Tibial artery (tissue), 4 donors: ENCODE measurements at regions not wholly inside any gene's neighbourhood (a gene's known extent, or its start where the extent isn't known, plus 50 kb on each side); places are given as distances from the start of the nearest gene placed in this dataset.

ENCODE experiments used
- DNase-seq, 2 donors: peaks; one replicate each; pipeline ENCODE4 v3.0.0-alpha.2; 2019
- H3K27ac ChIP-seq, 2 donors: fragments of 200-600 bp; sonication (generic) in 1 of 2; 1 replicate in 1 of 2; 2 replicates in 1 of 2; pipeline ENCODE4 v1.5.1; 2018 to 2019; ENCODE audit warnings: mild to moderate bottlenecking in 1 of 2
- H3K27me3 ChIP-seq, 2 donors: fragments of 200-600 bp; sonication (generic) in 1 of 2; one replicate each; pipeline versions ENCODE4 v1.5.1 to v1.6.0; 2016 to 2019
- H3K36me3 ChIP-seq, 3 donors: fragments of 200-600 bp; sonication (generic) in 2 of 3; one replicate each; pipeline ENCODE4 v1.5.1; 2016 to 2019; ENCODE audit warnings: mild to moderate bottlenecking in 2 of 3
- H3K4me1 ChIP-seq, 4 donors: fragments of 200-600 bp; sonication (generic) in 2 of 4; 1 replicate in 3 of 4; 2 replicates in 1 of 4; pipeline ENCODE4 v1.5.1; 2016 to 2019
- H3K4me3 ChIP-seq, 2 donors: fragments of 200-600 bp; sonication (generic) in 1 of 2; 1 replicate in 1 of 2; 2 replicates in 1 of 2; pipeline ENCODE4 v1.5.1; 2018 to 2019; ENCODE audit warnings: mild to moderate bottlenecking in 2 of 2
- H3K9me3 ChIP-seq, 3 donors: fragments of 200-600 bp; sonication (generic) in 1 of 3; one replicate each; pipeline ENCODE4 v1.5.1; 2016 to 2019
- CTCF ChIP-seq, 2 experiments: fragments of 200-600 bp in 1 of 2; fragments of 450-650 bp in 1 of 2; IDR thresholded peaks; one replicate each; pipeline ENCODE4 v1.5.1; 2017 to 2019; ENCODE audit warnings: antibody characterized with exemption in 2 of 2, mild to moderate bottlenecking in 1 of 2, moderate library complexity in 1 of 2
- intact Hi-C: fragments of 100-400 bp; cut with DNase I; formaldehyde crosslinking; loops from one replicate; pipeline ENCODE4 v1.15.0; 2023; ENCODE audit warnings: low total_unique reads

GRCh38 chr6:44511126-44511525 lies 123.6 kb downstream of the CDC5L start:
- H3K9me3 ChIP-seq = no peaks in the 10 kb centered on the region
- no peak overlapping the region for H3K4me3 ChIP-seq
- H3K36me3 ChIP-seq = no peaks in the 10 kb centered on the region
- no peaks in the 10 kb centered on the region for H3K4me1 ChIP-seq
- intact Hi-C loops = no loop called here
- H3K27me3 ChIP-seq = peaks cover 0 to under 1% of the 10 kb centered on the region in 2 donors
- no peak for TF ChIP-seq CTCF (IDR thresholded peaks at IDR 0.05)
- no peak for DNase-seq
- no peak overlapping the region for H3K27ac ChIP-seq

- no peaks in the 10 kb centered on the region for H3K27me3 ChIP-seq
- intact Hi-C loops = no loop called here
- H3K4me1 ChIP-seq = no peaks in the 10 kb centered on the region
- DNase-seq = peak in 1 of 2 donors; percentile 38
- no peaks in the 10 kb centered on the region for H3K36me3 ChIP-seq
- no peak overlapping the region for H3K27ac ChIP-seq
- H3K4me3 ChIP-seq = no peak overlapping the region
- no peaks in the 10 kb centered on the region for H3K9me3 ChIP-seq
- no peak for TF ChIP-seq CTCF (IDR thresholded peaks at IDR 0.05)
These were observed 125.6 kb downstream of the CDC5L start for GRCh38 chr6:44512868-44513741.

DNA sequence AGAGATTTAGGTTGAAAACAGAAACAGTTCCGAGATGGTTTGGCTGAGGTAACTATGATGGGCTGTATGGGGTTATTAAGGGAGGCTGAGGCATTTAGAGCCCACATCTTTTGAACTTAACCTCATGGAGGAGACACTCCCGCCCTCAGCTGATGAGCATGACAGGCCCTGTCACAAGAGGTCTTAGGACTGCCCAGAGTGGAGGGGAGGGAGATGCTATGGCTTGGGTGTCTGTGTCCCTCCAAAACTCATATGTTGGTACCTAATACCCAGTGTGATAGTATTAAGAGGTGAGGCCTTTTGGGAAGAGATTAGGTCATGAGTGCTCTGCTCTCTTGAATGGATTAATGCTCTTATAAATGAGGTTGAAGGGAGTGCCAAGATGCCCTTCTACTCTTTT lies 126.6 kb downstream of the CDC5L start:
- Histone ChIP-seq H3K4me3 (no peak overlapping the region), H3K27me3 (no peaks in the 10 kb centered on the region), H3K27ac (no peak overlapping the region), H3K4me1 (no peaks in the 10 kb centered on the region), H3K9me3 (peaks cover 0 to 8% (median 7%) of the 10 kb centered on the region in 3 donors), H3K36me3 (no peaks in the 10 kb centered on the region)
- DNase-seq = no peak
- TF ChIP-seq CTCF (IDR thresholded peaks at IDR 0.05) = no peak
- intact Hi-C loops = no loop called here

DNA sequence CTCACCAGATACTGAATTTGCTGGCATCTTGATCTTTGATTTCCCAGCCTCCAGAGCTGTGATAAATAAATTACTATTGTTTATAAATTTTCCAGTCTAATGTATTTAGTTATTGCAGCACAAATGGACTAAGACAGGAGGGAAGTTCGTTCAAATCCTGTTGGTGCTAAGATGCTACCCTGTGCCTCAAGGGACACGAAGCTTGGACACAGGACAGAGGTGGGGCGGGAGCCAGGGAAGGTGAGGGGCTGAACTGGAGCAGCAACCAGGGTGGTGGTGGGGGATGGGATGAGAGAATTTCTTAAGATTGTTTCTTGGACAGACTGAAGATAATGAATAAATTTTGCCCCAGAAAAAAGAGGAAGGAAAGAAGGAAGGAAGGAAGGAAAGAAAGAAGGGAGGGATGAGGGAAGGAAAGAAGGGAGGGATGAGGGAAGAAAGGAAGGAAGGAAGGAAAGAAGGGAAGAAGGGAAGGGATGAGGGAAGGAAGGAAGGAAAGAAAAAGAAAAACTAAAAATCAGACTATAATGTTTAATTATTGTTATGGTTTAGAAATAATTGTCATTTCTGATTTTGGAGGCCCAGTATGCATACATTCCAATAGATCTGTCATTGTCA lies 127.2 kb downstream of the CDC5L start:
- intact Hi-C loops = no loop called here
- peaks cover 0 to 9% (median 7%) of the 10 kb centered on the region in 3 donors for H3K9me3 ChIP-seq
- no peaks in the 10 kb centered on the region for H3K36me3 ChIP-seq
- DNase-seq = no peak
- H3K4me1 ChIP-seq = no peaks in the 10 kb centered on the region
- H3K4me3 ChIP-seq = no peak overlapping the region
- TF ChIP-seq CTCF (IDR thresholded peaks at IDR 0.05) = no peak
- no peaks in the 10 kb centered on the region for H3K27me3 ChIP-seq
- no peak overlapping the region for H3K27ac ChIP-seq

GRCh38 chr6:44522871-44523270 lies 135.4 kb downstream of the CDC5L start:
- Histone ChIP-seq H3K36me3 (no peaks in the 10 kb centered on the region), H3K9me3 (peaks cover 0 to 16% (median 12%) of the 10 kb centered on the region in 3 donors), H3K27me3 (peaks cover 0 to 6% of the 10 kb centered on the region in 2 donors), H3K4me1 (no peaks in the 10 kb centered on the region), H3K4me3 (no peak overlapping the region), H3K27ac (no peak overlapping the region)
- no peak for TF ChIP-seq CTCF (IDR thresholded peaks at IDR 0.05)
- DNase-seq = no peak
- intact Hi-C loops = no loop called here
